Neural cell (in vitro differentiated cells): ENCODE measurements at regions not wholly inside any gene's neighbourhood (a gene's known extent, or its start where the extent isn't known, plus 50 kb on each side); places are given as distances from the start of the nearest gene placed in this dataset.

Experiments used
- H2AFZ ChIP-seq: fragments of 200-600, 300-800 bp; sonication (generic), shearing (Covaris generic); 2 replicates; pipeline ENCODE4 v1.6.0; 2014; ENCODE audit warnings: low read depth, mild to moderate bottlenecking, antibody characterized with exemption, low read length, moderate library complexity
- H3F3A ChIP-seq: fragments of 200-600 bp; shearing (Covaris generic); 2 replicates; pipeline ENCODE4 v1.6.1; 2016; ENCODE audit warnings: mild to moderate bottlenecking, moderate library complexity, mixed read lengths, antibody characterized with exemption, low read length; ENCODE audit not compliant: insufficient read depth, poor library complexity, severe bottlenecking
- H3K27ac ChIP-seq: fragments of 200-600, 300-800 bp; sonication (generic), shearing (Covaris generic); 2 replicates; pipeline ENCODE4 v1.5.1; 2014; ENCODE audit warnings: mild to moderate bottlenecking, low read length, moderate library complexity
- H3K27me3 ChIP-seq: fragments of 300-800, 200-600 bp; sonication (generic), shearing (Covaris generic); 2 replicates; pipeline ENCODE4 v1.6.0; 2014; ENCODE audit warnings: mild to moderate bottlenecking, low read depth, low read length, moderate library complexity; ENCODE audit not compliant: insufficient read depth
- H3K36me3 ChIP-seq: fragments of 300-800, 200-600 bp; sonication (generic), shearing (Covaris generic); 2 replicates; pipeline ENCODE4 v1.5.1; 2014; ENCODE audit warnings: mild to moderate bottlenecking, antibody characterized with exemption, low read length, moderate library complexity; ENCODE audit not compliant: insufficient read depth
- H3K4me2 ChIP-seq: fragments of 300-800, 200-600 bp; sonication (generic), shearing (Covaris generic); 2 replicates; pipeline ENCODE4 v1.6.0; 2014; ENCODE audit warnings: mild to moderate bottlenecking, low read length
- H3K4me3 ChIP-seq: fragments of 300-800, 200-600 bp; sonication (generic), shearing (Covaris generic); 2 replicates; pipeline ENCODE4 v1.5.1; 2014; ENCODE audit warnings: mild to moderate bottlenecking, low read length, moderate library complexity
- H3K79me2 ChIP-seq: fragments of 200-600 bp; shearing (Covaris generic); replicated peaks from 2 replicates; pipeline ENCODE4 v1.6.0; 2014; ENCODE audit warnings: mild to moderate bottlenecking, low read length, moderate library complexity; ENCODE audit not compliant: insufficient read depth
- H3K9ac ChIP-seq: fragments of 300-800, 200-600 bp; sonication (generic), shearing (Covaris generic); 2 replicates; pipeline ENCODE4 v1.6.1; 2016; ENCODE audit warnings: mild to moderate bottlenecking, low read length, mixed read lengths
- H3K9me2 ChIP-seq: fragments of 200-600 bp; shearing (Covaris generic); 2 replicates; pipeline ENCODE4 v1.6.1; 2016; ENCODE audit warnings: mild to moderate bottlenecking, low read length, mixed read lengths; ENCODE audit not compliant: insufficient read depth
- H3K9me3 ChIP-seq: fragments of 200-600, 300-800 bp; sonication (generic), shearing (Covaris generic); 2 replicates; pipeline ENCODE4 v1.6.1; 2016; ENCODE audit warnings: mild to moderate bottlenecking, mixed run types, low read length, moderate library complexity, mixed read lengths
- H4K20me1 ChIP-seq: fragments of 200-600 bp; shearing (Covaris generic); 2 replicates; pipeline ENCODE4 v1.6.1; 2016; ENCODE audit warnings: mild to moderate bottlenecking, mixed run types; ENCODE audit not compliant: insufficient read depth
- EP300 ChIP-seq: fragments of 450-650 bp; conservative IDR thresholded peaks from 2 replicates; pipeline ENCODE4 v1.6.1; 2014; ENCODE audit warnings: antibody characterized with exemption, mild to moderate bottlenecking, moderate library complexity; ENCODE audit not compliant: poor library complexity, severe bottlenecking
- EZH2 ChIP-seq: fragments of 200-600, 300-800 bp; shearing (Covaris generic), sonication (generic); IDR thresholded peaks from 2 replicates; pipeline ENCODE4 v1.6.1; 2014; ENCODE audit warnings: antibody characterized with exemption, low read length, borderline replicate concordance, mild to moderate bottlenecking; ENCODE audit not compliant: insufficient read depth, poor library complexity, severe bottlenecking
- MXI1 ChIP-seq: fragments of 450-650 bp; conservative IDR thresholded peaks from 2 replicates; pipeline ENCODE4 v1.6.1; 2014; ENCODE audit warnings: antibody characterized with exemption, mild to moderate bottlenecking; ENCODE audit not compliant: poor library complexity, severe bottlenecking
- POLR2AphosphoS5 ChIP-seq: IDR thresholded peaks from 2 replicates; pipeline ENCODE4 v1.6.1; 2012
- RAD21 ChIP-seq: fragments of 450-650 bp; conservative IDR thresholded peaks from 2 replicates; pipeline ENCODE4 v1.6.1; 2014; ENCODE audit warnings: antibody characterized with exemption, mild to moderate bottlenecking, moderate library complexity
- SMC3 ChIP-seq: fragments of 450-650 bp; conservative IDR thresholded peaks from 2 replicates; pipeline ENCODE4 v1.6.1; 2014; ENCODE audit warnings: antibody characterized with exemption, mild to moderate bottlenecking, moderate library complexity; ENCODE audit not compliant: poor library complexity
- TAF1 ChIP-seq: IDR thresholded peaks from 2 replicates; pipeline ENCODE4 v1.6.1; 2012; ENCODE audit warnings: low read depth
- TF ChIP-seq, protein P1 (sequence below): fragments of 450-650 bp; IDR thresholded peaks from 2 replicates; pipeline ENCODE4 v1.5.1; 2014; ENCODE audit warnings: antibody characterized with exemption, mild to moderate bottlenecking, moderate library complexity; ENCODE audit not compliant: poor library complexity, severe bottlenecking
- TF ChIP-seq, protein P2 (sequence below): IDR thresholded peaks from 2 replicates; pipeline ENCODE4 v1.6.1; 2012; ENCODE audit warnings: borderline replicate concordance

GRCh38 chr2:239890206-239890746, 134.9 kb downstream of the NDUFA10 start:
- Histone ChIP-seq H3K9me3 (peaks cover 2% of the 10 kb centered on the region), H3K79me2 (no peaks in the 10 kb centered on the region), H3K4me3 (no peak overlapping the region), H3F3A (no peaks in the 10 kb centered on the region), H3K36me3 (no peaks in the 10 kb centered on the region), H3K27ac (no peak overlapping the region), H3K9me2 (no peaks in the 10 kb centered on the region), H3K4me2 (no peak overlapping the region), H3K9ac (no peak overlapping the region), H2AFZ (no peak overlapping the region), H4K20me1 (no peaks in the 10 kb centered on the region), H3K27me3 (no peaks in the 10 kb centered on the region)
- TF ChIP-seq, protein P1, sequence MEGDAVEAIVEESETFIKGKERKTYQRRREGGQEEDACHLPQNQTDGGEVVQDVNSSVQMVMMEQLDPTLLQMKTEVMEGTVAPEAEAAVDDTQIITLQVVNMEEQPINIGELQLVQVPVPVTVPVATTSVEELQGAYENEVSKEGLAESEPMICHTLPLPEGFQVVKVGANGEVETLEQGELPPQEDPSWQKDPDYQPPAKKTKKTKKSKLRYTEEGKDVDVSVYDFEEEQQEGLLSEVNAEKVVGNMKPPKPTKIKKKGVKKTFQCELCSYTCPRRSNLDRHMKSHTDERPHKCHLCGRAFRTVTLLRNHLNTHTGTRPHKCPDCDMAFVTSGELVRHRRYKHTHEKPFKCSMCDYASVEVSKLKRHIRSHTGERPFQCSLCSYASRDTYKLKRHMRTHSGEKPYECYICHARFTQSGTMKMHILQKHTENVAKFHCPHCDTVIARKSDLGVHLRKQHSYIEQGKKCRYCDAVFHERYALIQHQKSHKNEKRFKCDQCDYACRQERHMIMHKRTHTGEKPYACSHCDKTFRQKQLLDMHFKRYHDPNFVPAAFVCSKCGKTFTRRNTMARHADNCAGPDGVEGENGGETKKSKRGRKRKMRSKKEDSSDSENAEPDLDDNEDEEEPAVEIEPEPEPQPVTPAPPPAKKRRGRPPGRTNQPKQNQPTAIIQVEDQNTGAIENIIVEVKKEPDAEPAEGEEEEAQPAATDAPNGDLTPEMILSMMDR: no peak
- no peak for TF ChIP-seq EP300
- TF ChIP-seq MXI1: no peak
- TF ChIP-seq RAD21: no peak
- no peak for TF ChIP-seq POLR2AphosphoS5
- no peak for TF ChIP-seq TAF1
- TF ChIP-seq SMC3: no peak
- TF ChIP-seq, protein P2, sequence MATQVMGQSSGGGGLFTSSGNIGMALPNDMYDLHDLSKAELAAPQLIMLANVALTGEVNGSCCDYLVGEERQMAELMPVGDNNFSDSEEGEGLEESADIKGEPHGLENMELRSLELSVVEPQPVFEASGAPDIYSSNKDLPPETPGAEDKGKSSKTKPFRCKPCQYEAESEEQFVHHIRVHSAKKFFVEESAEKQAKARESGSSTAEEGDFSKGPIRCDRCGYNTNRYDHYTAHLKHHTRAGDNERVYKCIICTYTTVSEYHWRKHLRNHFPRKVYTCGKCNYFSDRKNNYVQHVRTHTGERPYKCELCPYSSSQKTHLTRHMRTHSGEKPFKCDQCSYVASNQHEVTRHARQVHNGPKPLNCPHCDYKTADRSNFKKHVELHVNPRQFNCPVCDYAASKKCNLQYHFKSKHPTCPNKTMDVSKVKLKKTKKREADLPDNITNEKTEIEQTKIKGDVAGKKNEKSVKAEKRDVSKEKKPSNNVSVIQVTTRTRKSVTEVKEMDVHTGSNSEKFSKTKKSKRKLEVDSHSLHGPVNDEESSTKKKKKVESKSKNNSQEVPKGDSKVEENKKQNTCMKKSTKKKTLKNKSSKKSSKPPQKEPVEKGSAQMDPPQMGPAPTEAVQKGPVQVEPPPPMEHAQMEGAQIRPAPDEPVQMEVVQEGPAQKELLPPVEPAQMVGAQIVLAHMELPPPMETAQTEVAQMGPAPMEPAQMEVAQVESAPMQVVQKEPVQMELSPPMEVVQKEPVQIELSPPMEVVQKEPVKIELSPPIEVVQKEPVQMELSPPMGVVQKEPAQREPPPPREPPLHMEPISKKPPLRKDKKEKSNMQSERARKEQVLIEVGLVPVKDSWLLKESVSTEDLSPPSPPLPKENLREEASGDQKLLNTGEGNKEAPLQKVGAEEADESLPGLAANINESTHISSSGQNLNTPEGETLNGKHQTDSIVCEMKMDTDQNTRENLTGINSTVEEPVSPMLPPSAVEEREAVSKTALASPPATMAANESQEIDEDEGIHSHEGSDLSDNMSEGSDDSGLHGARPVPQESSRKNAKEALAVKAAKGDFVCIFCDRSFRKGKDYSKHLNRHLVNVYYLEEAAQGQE: no peak
- TF ChIP-seq EZH2: no peak

DNA sequence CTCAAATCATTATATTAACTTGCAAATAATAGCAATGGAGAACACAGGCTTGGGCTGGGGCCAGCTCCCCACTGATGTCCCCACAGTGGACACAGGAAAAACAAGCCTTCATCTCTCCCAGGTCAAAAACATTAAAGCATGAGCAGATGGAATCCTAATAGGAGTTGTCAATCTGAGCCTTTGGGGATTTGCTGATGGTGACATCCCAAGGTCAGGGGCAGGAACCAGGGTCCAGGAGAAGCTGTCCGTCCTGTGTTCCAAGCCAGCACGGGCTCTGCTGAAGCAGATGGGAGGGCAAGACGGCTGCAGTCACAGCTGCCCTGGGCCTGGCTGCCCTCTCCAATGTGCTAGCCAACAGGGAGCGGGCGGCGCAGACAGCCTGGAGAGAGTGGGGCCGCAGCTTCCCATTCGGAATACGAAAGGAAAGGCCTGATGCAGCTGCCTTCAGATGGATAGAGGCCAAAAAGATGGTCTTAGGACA, 135.5 kb downstream of the NDUFA10 start:
- Histone ChIP-seq H3K4me2 (no peak overlapping the region), H3K36me3 (no peaks in the 10 kb centered on the region), H3F3A (no peaks in the 10 kb centered on the region), H3K79me2 (no peaks in the 10 kb centered on the region), H3K9ac (no peak overlapping the region), H2AFZ (no peak overlapping the region), H3K27me3 (no peaks in the 10 kb centered on the region), H4K20me1 (no peaks in the 10 kb centered on the region), H3K9me2 (no peaks in the 10 kb centered on the region), H3K9me3 (peaks cover 7% of the 10 kb centered on the region), H3K4me3 (no peak overlapping the region), H3K27ac (no peak overlapping the region)
- no peak for TF ChIP-seq EP300
- no peak for TF ChIP-seq SMC3
- TF ChIP-seq POLR2AphosphoS5: no peak
